Neuronal stem cell (in vitro differentiated cells): ENCODE measurements at regions not wholly inside any gene's neighbourhood (a gene's known extent, or its start where the extent isn't known, plus 50 kb on each side); places are given as distances from the start of the nearest gene placed in this dataset.

Experiments
- DNase-seq: peaks from one replicate; pipeline ENCODE4 v3.0.0-alpha.2; 2013; ENCODE audit warnings: low spot score
- H2AFZ ChIP-seq: one replicate; pipeline ENCODE4 v1.6.1; 2013; ENCODE audit warnings: mild to moderate bottlenecking, low read length, inconsistent platforms
- H2AK5ac ChIP-seq: 2 replicates; pipeline ENCODE4 v1.6.1; 2013; ENCODE audit warnings: low read depth, mild to moderate bottlenecking, inconsistent platforms, low read length, moderate library complexity, mixed read lengths
- H2BK120ac ChIP-seq: 2 replicates; pipeline ENCODE4 v1.6.1; 2013; ENCODE audit warnings: low read depth, mild to moderate bottlenecking, inconsistent platforms, low read length, moderate library complexity, mixed read lengths
- H2BK12ac ChIP-seq: one replicate; pipeline ENCODE4 v1.6.1; 2013; ENCODE audit warnings: low read length, inconsistent platforms
- H2BK15ac ChIP-seq: 2 replicates; pipeline ENCODE4 v1.6.1; 2013; ENCODE audit warnings: mild to moderate bottlenecking, low read length, inconsistent platforms, mixed read lengths
- H2BK5ac ChIP-seq: one replicate; pipeline ENCODE4 v1.6.1; 2013; ENCODE audit warnings: inconsistent platforms, mild to moderate bottlenecking, low read length, moderate library complexity
- H3K14ac ChIP-seq: one replicate; pipeline ENCODE4 v1.6.1; 2013; ENCODE audit warnings: low read length, inconsistent platforms
- H3K18ac ChIP-seq: 2 replicates; pipeline ENCODE4 v1.6.1; 2013; ENCODE audit warnings: low read length, inconsistent platforms
- H3K23ac ChIP-seq: 2 replicates; pipeline ENCODE4 v1.6.1; 2013; ENCODE audit warnings: low read depth, mild to moderate bottlenecking, mixed read lengths, low read length, inconsistent platforms; ENCODE audit not compliant: poor library complexity
- H3K27ac ChIP-seq: replicated peaks from 3 replicates; pipeline ENCODE4 v1.5.1; 2013; ENCODE audit warnings: low read length, inconsistent platforms
- H3K27me3 ChIP-seq, 3 experiments: 2 replicates each; pipeline ENCODE4 v1.6.1; 2013; ENCODE audit warnings: low read length in 3 of 3, mild to moderate bottlenecking in 2 of 3, inconsistent platforms in 1 of 3, low read depth in 1 of 3, mixed read lengths in 1 of 3, moderate library complexity in 1 of 3; ENCODE audit not compliant: control insufficient read depth in 3 of 3, insufficient read depth in 3 of 3
- H3K36me3 ChIP-seq, 2 donors: replicated peaks in 1 of 2; 2 replicates each; pipeline ENCODE4 v1.6.1; 2013; ENCODE audit warnings: low read length in 2 of 2; ENCODE audit not compliant: control insufficient read depth in 2 of 2, insufficient read depth in 2 of 2
- H3K4ac ChIP-seq: 2 replicates; pipeline ENCODE4 v1.6.1; 2013; ENCODE audit warnings: inconsistent platforms, mild to moderate bottlenecking, low read length, moderate library complexity
- H3K4me1 ChIP-seq, 2 donors: 1 replicate in 1 of 2; 2 replicates in 1 of 2; pipeline ENCODE4 v1.6.1; 2013; ENCODE audit warnings: low read length in 2 of 2, low read depth in 1 of 2; ENCODE audit not compliant: control insufficient read depth in 2 of 2, insufficient read depth in 1 of 2
- H3K4me2 ChIP-seq: one replicate; pipeline ENCODE4 v1.6.1; 2013; ENCODE audit warnings: mild to moderate bottlenecking, low read length, inconsistent platforms; ENCODE audit not compliant: insufficient read depth, poor library complexity, severe bottlenecking
- H3K4me3 ChIP-seq, 2 donors: 2 replicates each; pipeline ENCODE4 v1.5.1; 2013; ENCODE audit warnings: low read length in 2 of 2, mild to moderate bottlenecking in 2 of 2, inconsistent platforms in 1 of 2, moderate library complexity in 1 of 2
- H3K79me1 ChIP-seq: one replicate; pipeline ENCODE4 v1.6.1; 2013; ENCODE audit warnings: low read depth, mild to moderate bottlenecking, inconsistent platforms, low read length, moderate library complexity
- H3K9ac ChIP-seq: one replicate; pipeline ENCODE4 v1.6.1; 2013; ENCODE audit warnings: mild to moderate bottlenecking, low read depth, low read length, inconsistent platforms; ENCODE audit not compliant: poor library complexity
- H3K9me3 ChIP-seq, 2 donors: replicated peaks in 1 of 2; 2 replicates each; pipeline versions ENCODE3 to v1.6.1; 2013; ENCODE audit warnings: low read length in 2 of 2, mild to moderate bottlenecking in 2 of 2, inconsistent platforms in 1 of 2, low read depth in 1 of 2, mixed read lengths in 1 of 2, moderate library complexity in 1 of 2; ENCODE audit not compliant: control insufficient read depth in 2 of 2, insufficient read depth in 1 of 2
- H4K8ac ChIP-seq: one replicate; pipeline ENCODE4 v1.6.1; 2013; ENCODE audit warnings: low read depth, mild to moderate bottlenecking, inconsistent platforms, low read length, moderate library complexity
- H4K91ac ChIP-seq: one replicate; pipeline ENCODE4 v1.6.1; 2013; ENCODE audit warnings: low read length, low read depth, mild to moderate bottlenecking, inconsistent platforms; ENCODE audit not compliant: poor library complexity
- WGBS, 2 donors: extraction: QIAGEN DNeasy Blood & Tissue Kit; methylation state at CpG; one replicate each; pipeline ENCODE4 v1.1.7; 2013; ENCODE audit warnings: missing lambda C conversion rate in 2 of 2, mixed read lengths in 1 of 2; ENCODE audit not compliant: insufficient read length in 2 of 2, insufficient replicate concordance in 1 of 2; ENCODE audit errors: extremely low coverage in 2 of 2; 5-methylcytosine and 5-hydroxymethylcytosine counted together

GRCh38 chrX:2585158-2585470, 84.3 kb upstream of the DHRSX start:
- H3K18ac ChIP-seq: peak overlapping the region; percentile 56
- peak overlapping the region; percentile 67 for H2AFZ ChIP-seq
- no peak overlapping the region for H3K27ac ChIP-seq
- peak overlapping the region; percentile 4 for H2AK5ac ChIP-seq
- H3K4me1 ChIP-seq: peaks cover 15 to 17% of the 10 kb centered on the region in 2 donors
- peak overlapping the region; percentile 35 for H2BK15ac ChIP-seq
- no peak overlapping the region for H4K91ac ChIP-seq
- no peak overlapping the region for H2BK120ac ChIP-seq
- no peak for DNase-seq
- no peaks in the 10 kb centered on the region for H3K79me1 ChIP-seq
- no peak overlapping the region for H3K4me3 ChIP-seq
- no CpG with 5 or more reads among the region's 8 CpGs for WGBS, 2 donors
- H3K4ac ChIP-seq: no peak overlapping the region
- H3K14ac ChIP-seq: no peak overlapping the region
- H3K4me2 ChIP-seq: peak overlapping the region; percentile 84
- no peak overlapping the region for H2BK5ac ChIP-seq
- no peak overlapping the region for H4K8ac ChIP-seq
- no peak overlapping the region for H3K23ac ChIP-seq
- peaks cover 14 to 49% (median 47%) of the 10 kb centered on the region in 3 experiments for H3K27me3 ChIP-seq
- H3K9me3 ChIP-seq: no peaks in the 10 kb centered on the region
- peak overlapping the region; percentile 53 for H3K9ac ChIP-seq
- no peak overlapping the region for H2BK12ac ChIP-seq
- no peaks in the 10 kb centered on the region for H3K36me3 ChIP-seq

DNA sequence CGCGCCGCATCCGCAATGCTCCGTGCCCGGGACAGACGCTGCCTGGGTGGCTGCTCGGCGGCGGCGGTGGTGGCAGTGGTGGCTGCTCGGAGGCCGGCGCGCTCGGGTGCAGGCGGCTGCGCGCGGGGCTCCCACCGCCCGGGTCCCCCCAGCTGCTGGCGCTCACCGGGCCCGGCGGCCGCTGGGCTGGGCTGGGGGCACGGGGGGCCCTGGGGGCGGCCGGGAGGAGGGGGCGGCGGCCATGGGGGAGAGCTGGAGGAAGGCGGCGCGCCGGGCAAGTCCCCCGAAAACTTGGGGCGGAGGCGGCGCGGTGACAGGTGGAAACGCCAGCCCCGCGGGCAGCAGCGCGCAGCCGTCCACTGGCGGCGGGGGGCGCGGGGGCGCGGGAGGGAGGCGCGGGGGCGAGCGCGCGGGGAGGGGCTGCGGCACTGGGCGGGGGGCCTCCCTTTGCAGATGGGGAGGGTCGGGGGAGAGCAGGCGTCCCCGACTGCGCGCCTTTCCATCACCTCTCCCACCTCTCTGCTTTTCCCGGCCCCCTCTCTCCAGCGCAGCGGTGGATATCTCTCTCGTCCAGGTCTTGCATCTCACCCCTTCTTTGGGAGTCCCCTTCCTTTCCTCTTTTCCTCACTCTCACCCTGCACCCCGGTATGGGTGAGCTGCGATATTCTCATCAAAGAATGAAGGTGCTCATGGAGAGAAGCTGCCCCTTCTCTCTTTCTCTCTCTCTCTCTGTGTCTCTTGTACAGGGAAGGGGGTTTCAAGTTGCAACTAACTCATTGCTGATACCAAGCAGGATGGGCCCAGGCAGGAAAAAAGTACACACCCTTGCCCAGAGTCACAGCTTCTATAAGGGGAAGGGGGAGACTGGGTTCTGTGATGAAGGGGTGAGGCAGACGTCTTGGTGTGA, 83.7 kb upstream of the DHRSX start:
- H3K4me3 ChIP-seq: peak overlapping the region; percentile 43 to 72
- no peak overlapping the region for H4K8ac ChIP-seq
- no peak overlapping the region for H2BK5ac ChIP-seq
- no peak overlapping the region for H2AK5ac ChIP-seq
- peaks cover 14 to 49% (median 47%) of the 10 kb centered on the region in 3 experiments for H3K27me3 ChIP-seq
- H2AFZ ChIP-seq: peak overlapping the region; percentile 67
- peak overlapping the region; percentile 44 for H3K18ac ChIP-seq
- no peak overlapping the region for H3K14ac ChIP-seq
- no peaks in the 10 kb centered on the region for H3K79me1 ChIP-seq
- H3K4me1 ChIP-seq: peaks cover 15 to 17% of the 10 kb centered on the region in 2 donors
- DNase-seq: no peak
- no peak overlapping the region for H2BK15ac ChIP-seq
- no CpG with 5 or more reads among the region's 73 CpGs for WGBS, 2 donors
- no peak overlapping the region for H2BK120ac ChIP-seq
- no peak overlapping the region for H3K27ac ChIP-seq
- H3K9me3 ChIP-seq: no peaks in the 10 kb centered on the region
- no peaks in the 10 kb centered on the region for H3K36me3 ChIP-seq
- no peak overlapping the region for H3K4ac ChIP-seq
- no peak overlapping the region for H4K91ac ChIP-seq
- H3K23ac ChIP-seq: no peak overlapping the region
- no peak overlapping the region for H3K9ac ChIP-seq
- peak overlapping the region; percentile 84 for H3K4me2 ChIP-seq
- H2BK12ac ChIP-seq: no peak overlapping the region

GRCh38 chrX:2583194-2584162, 82.7 kb upstream of the DHRSX start:
- Histone ChIP-seq H3K18ac (peak overlapping the region; percentile 81), H4K91ac (no peak overlapping the region), H2BK5ac (no peak overlapping the region), H2BK15ac (no peak overlapping the region), H2AK5ac (peak overlapping the region; percentile 59), H3K14ac (peak overlapping the region; percentile 63), H3K79me1 (no peaks in the 10 kb centered on the region), H3K9ac (peak overlapping the region; percentile 74), H3K27ac (no peak overlapping the region), H2BK120ac (no peak overlapping the region), H3K4me3 (peak overlapping the region; percentile 43 to 76), H3K4me2 (peak overlapping the region; percentile 84), H3K9me3 (no peaks in the 10 kb centered on the region), H3K4ac (no peak overlapping the region), H4K8ac (no peak overlapping the region), H3K4me1 (peaks cover 15 to 17% of the 10 kb centered on the region in 2 donors), H3K23ac (no peak overlapping the region), H2BK12ac (no peak overlapping the region), H3K36me3 (no peaks in the 10 kb centered on the region), H3K27me3 (peaks cover 14 to 49% (median 47%) of the 10 kb centered on the region in 3 experiments), H2AFZ (peak overlapping the region; percentile 67)
- no peak for DNase-seq
- no CpG with 5 or more reads among the region's 74 CpGs for WGBS, 2 donors
